ENCODE measurements at regions not wholly inside any gene's neighbourhood (a gene's known extent, or its start where the extent isn't known, plus 50 kb on each side); places are given as distances from the start of the nearest gene placed in this dataset.

DNA sequence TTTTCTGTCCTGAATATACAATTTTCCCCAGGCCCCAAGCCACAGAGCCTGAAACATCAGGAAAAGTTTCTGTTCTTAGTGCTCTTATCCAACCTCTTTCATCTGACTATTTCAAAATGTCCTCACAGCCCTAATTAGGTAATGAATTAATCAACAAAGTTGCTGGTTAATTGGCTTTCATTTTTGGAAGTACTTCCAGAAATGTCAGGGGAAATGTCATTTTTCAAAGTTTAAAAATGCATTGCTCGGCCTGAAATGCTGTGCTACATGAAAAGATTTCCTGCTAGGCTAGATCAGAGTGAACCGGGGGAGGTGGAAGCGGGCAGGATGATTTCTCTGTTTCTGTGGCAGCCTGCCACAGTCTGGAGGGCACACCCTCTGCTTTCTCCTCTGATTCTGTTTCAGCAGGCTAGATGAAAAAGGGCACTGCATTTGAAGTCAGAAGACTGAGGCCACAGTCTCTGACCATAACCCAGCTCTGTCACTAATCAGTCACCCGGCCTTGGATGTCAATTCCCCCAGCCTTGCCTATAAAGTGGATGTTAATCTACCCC, 55.9 kb upstream of the BARX1 start:
- TF ChIP-seq, protein P1, sequence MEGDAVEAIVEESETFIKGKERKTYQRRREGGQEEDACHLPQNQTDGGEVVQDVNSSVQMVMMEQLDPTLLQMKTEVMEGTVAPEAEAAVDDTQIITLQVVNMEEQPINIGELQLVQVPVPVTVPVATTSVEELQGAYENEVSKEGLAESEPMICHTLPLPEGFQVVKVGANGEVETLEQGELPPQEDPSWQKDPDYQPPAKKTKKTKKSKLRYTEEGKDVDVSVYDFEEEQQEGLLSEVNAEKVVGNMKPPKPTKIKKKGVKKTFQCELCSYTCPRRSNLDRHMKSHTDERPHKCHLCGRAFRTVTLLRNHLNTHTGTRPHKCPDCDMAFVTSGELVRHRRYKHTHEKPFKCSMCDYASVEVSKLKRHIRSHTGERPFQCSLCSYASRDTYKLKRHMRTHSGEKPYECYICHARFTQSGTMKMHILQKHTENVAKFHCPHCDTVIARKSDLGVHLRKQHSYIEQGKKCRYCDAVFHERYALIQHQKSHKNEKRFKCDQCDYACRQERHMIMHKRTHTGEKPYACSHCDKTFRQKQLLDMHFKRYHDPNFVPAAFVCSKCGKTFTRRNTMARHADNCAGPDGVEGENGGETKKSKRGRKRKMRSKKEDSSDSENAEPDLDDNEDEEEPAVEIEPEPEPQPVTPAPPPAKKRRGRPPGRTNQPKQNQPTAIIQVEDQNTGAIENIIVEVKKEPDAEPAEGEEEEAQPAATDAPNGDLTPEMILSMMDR (conservative IDR thresholded peaks at IDR 0.05 in 1 of 2, IDR thresholded peaks at IDR 0.05 in 1 of 2; ENCODE audit: low read depth in 1 of 2, low read length in 2 of 2): no peak
- TF ChIP-seq EZH2 (IDR thresholded peaks at IDR 0.05; ENCODE audit: low read length, missing control alignments): no peak
